ENCODE measurements at regions not wholly inside any gene's neighbourhood (a gene's known extent, or its start where the extent isn't known, plus 50 kb on each side); places are given as distances from the start of the nearest gene placed in this dataset.

DNA sequence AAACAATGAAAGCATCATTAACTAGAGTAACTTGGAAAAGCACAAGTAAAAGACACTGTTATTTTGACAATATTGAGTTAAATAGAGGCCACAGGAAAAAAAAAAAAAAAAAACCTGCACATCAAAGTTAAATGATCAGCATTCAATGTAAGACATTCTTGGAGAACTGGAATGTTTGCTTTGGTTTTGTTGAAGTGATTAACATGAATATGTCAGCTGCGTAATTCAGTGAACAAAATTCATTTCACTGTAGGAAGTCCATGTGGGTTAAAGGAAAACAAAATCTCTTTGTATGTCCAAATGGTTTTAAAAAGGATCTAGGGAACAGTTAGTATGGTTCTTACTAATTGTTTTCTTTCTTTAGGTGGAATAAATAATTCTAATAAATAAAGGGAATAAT lies 252.8 kb upstream of the CNTN6 start:
- TF ChIP-seq ZNF274 (IDR thresholded peaks at IDR 0.05; ENCODE audit: low read depth, low read length) = no peak
- no peak for TF ChIP-seq YY1 (IDR thresholded peaks at IDR 0.05; ENCODE audit: insufficient read depth, insufficient read length)
- TF ChIP-seq SUZ12 (IDR thresholded peaks at IDR 0.05; ENCODE audit: extremely low read depth, insufficient read depth, insufficient read length) = no peak

Measured in NT2/D1 (cell line).